Type B pancreatic cell (in vitro differentiated cells): ENCODE measurements at regions not wholly inside any gene's neighbourhood (a gene's known extent, or its start where the extent isn't known, plus 50 kb on each side); places are given as distances from the start of the nearest gene placed in this dataset.

Source experiments
- DNase-seq: peaks from one replicate; pipeline ENCODE4 v3.0.0; 2021; ENCODE audit warnings: mixed read lengths; ENCODE audit not compliant: unreplicated experiment; ENCODE audit errors: extremely low spot score
- H3K27ac Mint-ChIP-seq: 2 replicates; pipeline ENCODE4 v1.8.0; 2021; ENCODE audit warnings: mild to moderate bottlenecking, mixed read lengths
- H3K27me3 Mint-ChIP-seq: 2 replicates; pipeline ENCODE4 v1.8.0; 2021; ENCODE audit warnings: mixed read lengths
- H3K36me3 Mint-ChIP-seq: 2 replicates; pipeline ENCODE4 v1.8.0; 2021; ENCODE audit warnings: mixed read lengths
- H3K4me1 Mint-ChIP-seq: one replicate; pipeline ENCODE4 v1.8.0; 2021; ENCODE audit warnings: mixed read lengths; ENCODE audit not compliant: unreplicated experiment
- H3K4me3 Mint-ChIP-seq: 2 replicates; pipeline ENCODE4 v1.8.0; 2021; ENCODE audit warnings: mild to moderate bottlenecking, mixed read lengths
- H3K9me3 Mint-ChIP-seq: 2 replicates; pipeline ENCODE4 v1.8.0; 2021; ENCODE audit warnings: mixed read lengths
- CTCF ChIP-seq: fragments of 200-600 bp; sonication (generic); conservative IDR thresholded peaks from 2 replicates; pipeline ENCODE4 v1.5.0; 2021; ENCODE audit warnings: antibody characterized with exemption, mild to moderate bottlenecking

- Mint-ChIP-seq H3K27me3 (no peaks in the 10 kb centered on the region), H3K4me3 (no peak overlapping the region), H3K9me3 (peaks cover 7% of the 10 kb centered on the region), H3K36me3 (no peaks in the 10 kb centered on the region), H3K27ac (no peak overlapping the region), H3K4me1 (no peaks in the 10 kb centered on the region)
- no peak for DNase-seq
- no peak for TF ChIP-seq CTCF
Observed at GRCh38 chr1:95754412-95754811, 520.4 kb downstream of the RWDD3 start.

- H3K27ac Mint-ChIP-seq = no peak overlapping the region
- no peaks in the 10 kb centered on the region for H3K36me3 Mint-ChIP-seq
- no peak for TF ChIP-seq CTCF
- H3K27me3 Mint-ChIP-seq = no peaks in the 10 kb centered on the region
- no peak for DNase-seq
- no peak overlapping the region for H3K4me3 Mint-ChIP-seq
- no peaks in the 10 kb centered on the region for H3K4me1 Mint-ChIP-seq
- H3K9me3 Mint-ChIP-seq = no peaks in the 10 kb centered on the region
Observed at GRCh38 chr1:95766036-95766435, 532.0 kb downstream of the RWDD3 start.

- Mint-ChIP-seq H3K4me3 (no peak overlapping the region), H3K36me3 (no peaks in the 10 kb centered on the region), H3K27me3 (no peaks in the 10 kb centered on the region), H3K4me1 (no peaks in the 10 kb centered on the region), H3K9me3 (no peaks in the 10 kb centered on the region), H3K27ac (no peak overlapping the region)
- TF ChIP-seq CTCF = no peak
- DNase-seq = no peak
Observed at GRCh38 chr1:95770581-95770980, 536.6 kb downstream of the RWDD3 start.

GRCh38 chr1:95778217-95778616 is 544.2 kb downstream of the RWDD3 start:
- Mint-ChIP-seq H3K9me3 (no peaks in the 10 kb centered on the region), H3K4me3 (no peak overlapping the region), H3K27ac (no peak overlapping the region), H3K36me3 (no peaks in the 10 kb centered on the region), H3K4me1 (peaks cover 5% of the 10 kb centered on the region), H3K27me3 (no peaks in the 10 kb centered on the region)
- TF ChIP-seq CTCF = no peak
- no peak for DNase-seq

- Mint-ChIP-seq H3K27ac (no peak overlapping the region), H3K36me3 (no peaks in the 10 kb centered on the region), H3K9me3 (no peaks in the 10 kb centered on the region), H3K4me3 (no peak overlapping the region), H3K4me1 (peaks cover 5% of the 10 kb centered on the region), H3K27me3 (no peaks in the 10 kb centered on the region)
- DNase-seq = no peak
- TF ChIP-seq CTCF = no peak
Observed at GRCh38 chr1:95780836-95781235, 546.8 kb downstream of the RWDD3 start.

GRCh38 chr1:95790136-95790535 is 556.1 kb downstream of the RWDD3 start:
- Mint-ChIP-seq H3K27ac (no peak overlapping the region), H3K4me3 (no peak overlapping the region), H3K9me3 (no peaks in the 10 kb centered on the region), H3K36me3 (no peaks in the 10 kb centered on the region), H3K27me3 (no peaks in the 10 kb centered on the region), H3K4me1 (peaks cover 5% of the 10 kb centered on the region)
- TF ChIP-seq CTCF = no peak
- no peak for DNase-seq
